MM.1S (cell line): ENCODE measurements at regions not wholly inside any gene's neighbourhood (a gene's known extent, or its start where the extent isn't known, plus 50 kb on each side); places are given as distances from the start of the nearest gene placed in this dataset.
"Not testable (repeated sequence)": the region's sequence is repeated elsewhere in the genome, so short reads cannot be mapped to it uniquely, and the experiment has no call there.

ENCODE experiments used
- DNase-seq: peaks from one replicate; pipeline ENCODE4 v3.0.0-alpha.2; 2015
- H2AFZ ChIP-seq: fragments of 300-600 bp; sonication (generic); 2 replicates; pipeline ENCODE4 v1.6.0; 2016; ENCODE audit warnings: antibody characterized with exemption, low read length
- H3F3A ChIP-seq: fragments of 300-600 bp; sonication (generic); 2 replicates; pipeline ENCODE4 v1.6.1; 2016; ENCODE audit warnings: mild to moderate bottlenecking, antibody characterized with exemption, low read length, moderate library complexity, mixed read lengths; ENCODE audit not compliant: insufficient read depth
- H3K27ac ChIP-seq: fragments of 300-600 bp; sonication (generic); 2 replicates; pipeline ENCODE4 v1.5.1; 2016; ENCODE audit warnings: mild to moderate bottlenecking, low read length
- H3K27me3 ChIP-seq: fragments of 300-600 bp; sonication (generic); replicated peaks from 2 replicates; pipeline ENCODE4 v1.6.0; 2016; ENCODE audit warnings: low read length; ENCODE audit not compliant: insufficient read depth
- H3K36me3 ChIP-seq: fragments of 300-600 bp; sonication (generic); replicated peaks from 2 replicates; pipeline ENCODE4 v1.6.1; 2016; ENCODE audit warnings: mild to moderate bottlenecking, low read length, mixed read lengths; ENCODE audit not compliant: insufficient read depth
- H3K4me1 ChIP-seq: fragments of 300-600 bp; sonication (generic); 2 replicates; pipeline ENCODE4 v1.6.1; 2016; ENCODE audit warnings: low read length, mixed read lengths
- H3K4me2 ChIP-seq: fragments of 300-600 bp; sonication (generic); 2 replicates; pipeline ENCODE4 v1.6.0; 2016; ENCODE audit warnings: low read depth, low read length
- H3K4me3 ChIP-seq: fragments of 300-600 bp; sonication (generic); 2 replicates; pipeline ENCODE4 v1.5.1; 2016; ENCODE audit warnings: low read length, mixed read lengths
- H3K79me2 ChIP-seq: fragments of 300-600 bp; sonication (generic); 2 replicates; pipeline ENCODE4 v1.6.1; 2016; ENCODE audit warnings: mixed run types, low read length, mixed read lengths
- H3K9ac ChIP-seq: fragments of 300-600 bp; sonication (generic); 2 replicates; pipeline ENCODE4 v1.6.1; 2016; ENCODE audit warnings: low read length, mixed read lengths
- H3K9me2 ChIP-seq: fragments of 300-600 bp; sonication (generic); replicated peaks from 2 replicates; pipeline ENCODE4 v1.6.1; 2016; ENCODE audit warnings: mild to moderate bottlenecking, low read length, mixed read lengths; ENCODE audit not compliant: insufficient read depth
- H3K9me3 ChIP-seq: fragments of 300-600 bp; sonication (generic); replicated peaks from 2 replicates; pipeline ENCODE4 v1.6.1; 2016; ENCODE audit warnings: mild to moderate bottlenecking, low read length, mixed read lengths; ENCODE audit not compliant: insufficient read depth
- H4K20me1 ChIP-seq: fragments of 300-600 bp; sonication (generic); 2 replicates; pipeline ENCODE4 v1.6.1; 2016; ENCODE audit warnings: mild to moderate bottlenecking, low read length, moderate library complexity, mixed read lengths; ENCODE audit not compliant: insufficient read depth
- CTCF ChIP-seq: fragments of 300-600 bp; sonication (generic); IDR thresholded peaks from 2 replicates; pipeline ENCODE4 v1.5.1; 2016; ENCODE audit warnings: antibody characterized with exemption, low read length, mixed read lengths
- EZH2 ChIP-seq: fragments of 300-600 bp; sonication (generic); optimal IDR thresholded peaks from 2 replicates; pipeline ENCODE3; 2017; ENCODE audit warnings: low read depth, mild to moderate bottlenecking, antibody characterized with exemption, low read length, mixed read lengths
- EZH2phosphoT487 ChIP-seq: fragments of 300-600 bp; sonication (generic); IDR thresholded peaks from 2 replicates; pipeline ENCODE4 v1.6.1; 2018; ENCODE audit warnings: antibody characterized with exemption, low read length

- H3K4me3 ChIP-seq, result no peak overlapping the region
- H3K36me3 ChIP-seq, result no peaks in the 10 kb centered on the region
- no peak overlapping the region for H3K4me2 ChIP-seq
- no peaks in the 10 kb centered on the region for H3K4me1 ChIP-seq
- no peaks in the 10 kb centered on the region for H3K27me3 ChIP-seq
- H2AFZ ChIP-seq, result no peak overlapping the region
- no peaks in the 10 kb centered on the region for H3K9me2 ChIP-seq
- no peaks in the 10 kb centered on the region for H3K9me3 ChIP-seq
- no peaks in the 10 kb centered on the region for H4K20me1 ChIP-seq
- TF ChIP-seq EZH2phosphoT487, result no peak
- TF ChIP-seq CTCF, result no peak
- H3K79me2 ChIP-seq, result no peaks in the 10 kb centered on the region
- no peak overlapping the region for H3K9ac ChIP-seq
- no peak for DNase-seq
- H3F3A ChIP-seq, result no peaks in the 10 kb centered on the region
- H3K27ac ChIP-seq, result no peak overlapping the region
Observed at GRCh38 chr12:41992692-41993215, 151.9 kb downstream of the GXYLT1 start.

- Histone ChIP-seq H3K9me2 (no peaks in the 10 kb centered on the region), H3K4me3 (no peak overlapping the region), H3K9ac (no peak overlapping the region), H3F3A (no peaks in the 10 kb centered on the region), H3K4me1 (no peaks in the 10 kb centered on the region), H3K79me2 (no peaks in the 10 kb centered on the region), H3K36me3 (no peaks in the 10 kb centered on the region), H4K20me1 (no peaks in the 10 kb centered on the region), H3K4me2 (no peak overlapping the region), H3K9me3 (no peaks in the 10 kb centered on the region), H2AFZ (no peak overlapping the region), H3K27me3 (no peaks in the 10 kb centered on the region), H3K27ac (no peak overlapping the region)
- TF ChIP-seq EZH2phosphoT487 (no peak), EZH2 (no peak), CTCF (no peak)
- DNase-seq, result no peak
Observed at GRCh38 chr12:41992022-41992421, 152.7 kb downstream of the GXYLT1 start.

GRCh38 chr12:41988715-41989114 lies 156.0 kb downstream of the GXYLT1 start:
- no peaks in the 10 kb centered on the region for H3K4me1 ChIP-seq
- no peak overlapping the region for H2AFZ ChIP-seq
- no peak overlapping the region for H3K4me3 ChIP-seq
- no peaks in the 10 kb centered on the region for H3K9me3 ChIP-seq
- H3K4me2 ChIP-seq, result no peak overlapping the region
- no peak overlapping the region for H3K9ac ChIP-seq
- H4K20me1 ChIP-seq, result no peaks in the 10 kb centered on the region
- DNase-seq, result no peak
- H3K9me2 ChIP-seq, result no peaks in the 10 kb centered on the region
- no peaks in the 10 kb centered on the region for H3K27me3 ChIP-seq
- no peaks in the 10 kb centered on the region for H3K79me2 ChIP-seq
- no peak overlapping the region for H3K27ac ChIP-seq
- TF ChIP-seq CTCF (no peak), EZH2phosphoT487 (no peak), EZH2 (no peak)
- no peaks in the 10 kb centered on the region for H3F3A ChIP-seq
- no peaks in the 10 kb centered on the region for H3K36me3 ChIP-seq

- not testable (repeated sequence) for H3K36me3 ChIP-seq, H3K27ac ChIP-seq, H4K20me1 ChIP-seq, H2AFZ ChIP-seq, H3K79me2 ChIP-seq, H3K9ac ChIP-seq, H3K4me2 ChIP-seq, H3K9me3 ChIP-seq, H3K4me1 ChIP-seq, H3K9me2 ChIP-seq, H3K27me3 ChIP-seq, H3F3A ChIP-seq, DNase-seq, H3K4me3 ChIP-seq
Observed at GRCh38 chr12:41986513-41986912, 158.2 kb downstream of the GXYLT1 start.
